ENCODE measurements at regions not wholly inside any gene's neighbourhood (a gene's known extent, or its start where the extent isn't known, plus 50 kb on each side); places are given as distances from the start of the nearest gene placed in this dataset.

GRCh38 chr2:19228181-19228593, 130.2 kb downstream of the OSR1 start:
- no peak overlapping the region for H3K4me3 ChIP-seq (ENCODE audit: low read depth, low read length)
- TF ChIP-seq, protein P1, sequence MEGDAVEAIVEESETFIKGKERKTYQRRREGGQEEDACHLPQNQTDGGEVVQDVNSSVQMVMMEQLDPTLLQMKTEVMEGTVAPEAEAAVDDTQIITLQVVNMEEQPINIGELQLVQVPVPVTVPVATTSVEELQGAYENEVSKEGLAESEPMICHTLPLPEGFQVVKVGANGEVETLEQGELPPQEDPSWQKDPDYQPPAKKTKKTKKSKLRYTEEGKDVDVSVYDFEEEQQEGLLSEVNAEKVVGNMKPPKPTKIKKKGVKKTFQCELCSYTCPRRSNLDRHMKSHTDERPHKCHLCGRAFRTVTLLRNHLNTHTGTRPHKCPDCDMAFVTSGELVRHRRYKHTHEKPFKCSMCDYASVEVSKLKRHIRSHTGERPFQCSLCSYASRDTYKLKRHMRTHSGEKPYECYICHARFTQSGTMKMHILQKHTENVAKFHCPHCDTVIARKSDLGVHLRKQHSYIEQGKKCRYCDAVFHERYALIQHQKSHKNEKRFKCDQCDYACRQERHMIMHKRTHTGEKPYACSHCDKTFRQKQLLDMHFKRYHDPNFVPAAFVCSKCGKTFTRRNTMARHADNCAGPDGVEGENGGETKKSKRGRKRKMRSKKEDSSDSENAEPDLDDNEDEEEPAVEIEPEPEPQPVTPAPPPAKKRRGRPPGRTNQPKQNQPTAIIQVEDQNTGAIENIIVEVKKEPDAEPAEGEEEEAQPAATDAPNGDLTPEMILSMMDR (IDR thresholded peaks at IDR 0.05; ENCODE audit: low read depth, low read length), result no peak

DNA sequence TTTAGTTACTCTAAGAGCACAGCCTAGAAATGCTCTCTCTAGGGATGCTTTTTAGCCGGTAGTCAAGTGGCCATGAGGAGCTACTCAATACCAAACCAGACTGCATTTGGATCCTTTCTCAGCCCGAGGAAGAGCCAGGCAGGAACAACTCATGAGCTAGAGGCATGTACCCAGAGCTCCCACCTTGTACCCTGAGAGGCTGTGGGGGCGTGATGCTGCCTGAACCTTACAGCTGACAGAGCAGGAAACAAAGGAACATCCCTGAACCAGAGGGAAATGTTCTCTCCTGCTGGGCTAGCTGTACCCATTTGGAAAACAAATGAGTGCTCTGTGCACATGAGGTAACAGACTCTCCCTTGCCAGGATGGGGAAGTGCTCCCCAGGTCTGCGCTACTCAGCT, 131.6 kb downstream of the OSR1 start:
- H3K4me3 ChIP-seq (ENCODE audit: low read depth, low read length), result no peak overlapping the region

GRCh38 chr2:19226386-19226785, 132.0 kb downstream of the OSR1 start:
- TF ChIP-seq, protein P1 (IDR thresholded peaks at IDR 0.05; ENCODE audit: low read depth, low read length), result no peak
- no peak overlapping the region for H3K4me3 ChIP-seq (ENCODE audit: low read depth, low read length)

More for the DNA sequence above, 131.6 kb downstream of the OSR1 start:
- TF ChIP-seq, protein P1 (IDR thresholded peaks at IDR 0.05; ENCODE audit: low read depth, low read length), result no peak

GRCh38 chr2:19225931-19226330, 132.5 kb downstream of the OSR1 start:
- no peak overlapping the region for H3K4me3 ChIP-seq (ENCODE audit: low read depth, low read length)
- TF ChIP-seq, protein P1 (IDR thresholded peaks at IDR 0.05; ENCODE audit: low read depth, low read length), result no peak

DNA sequence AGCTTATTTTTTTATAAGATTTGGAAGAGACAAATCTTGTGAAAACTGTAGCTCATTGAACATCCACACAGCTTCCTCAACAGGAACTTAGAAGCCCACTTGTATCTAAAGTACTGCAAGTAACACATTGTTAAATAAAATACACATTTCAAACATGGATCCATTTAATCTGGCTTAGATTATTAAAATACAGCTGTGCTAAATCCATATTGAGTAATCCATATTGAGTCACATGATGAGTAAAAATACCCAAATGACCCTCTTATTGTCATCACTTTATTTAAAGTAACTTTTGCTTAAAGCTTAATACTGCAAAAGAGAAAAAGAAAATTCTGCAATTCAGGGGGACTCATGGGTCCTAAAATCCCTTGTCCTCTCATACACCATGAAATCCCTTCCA, 133.3 kb downstream of the OSR1 start:
- no peak overlapping the region for H3K4me3 ChIP-seq (ENCODE audit: low read depth, low read length)

GRCh38 chr2:19224486-19224885, 133.9 kb downstream of the OSR1 start:
- no peak overlapping the region for H3K4me3 ChIP-seq (ENCODE audit: low read depth, low read length)
- TF ChIP-seq, protein P1 (IDR thresholded peaks at IDR 0.05; ENCODE audit: low read depth, low read length), result no peak

More for the DNA sequence above, 133.3 kb downstream of the OSR1 start:
- TF ChIP-seq, protein P1 (IDR thresholded peaks at IDR 0.05; ENCODE audit: low read depth, low read length), result no peak

DNA sequence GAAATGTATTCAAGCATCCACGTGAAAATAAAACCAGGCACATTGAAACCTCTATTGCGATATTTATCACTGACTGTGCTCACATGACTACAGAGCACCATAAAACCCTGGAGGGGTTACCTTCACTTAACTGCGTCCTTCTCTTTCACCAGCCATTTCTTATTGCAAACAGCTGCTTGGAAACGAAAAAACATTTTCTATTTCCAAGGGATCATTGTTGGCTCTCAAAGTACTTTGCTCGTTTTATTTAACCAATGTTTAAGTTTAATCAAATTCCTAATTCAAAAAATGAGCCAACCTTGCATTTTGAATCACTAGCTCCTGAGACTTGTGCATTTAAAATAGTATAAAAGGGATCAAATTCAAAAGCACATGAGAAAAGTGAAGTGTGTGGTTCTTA, 134.4 kb downstream of the OSR1 start:
- TF ChIP-seq, protein P1 (IDR thresholded peaks at IDR 0.05; ENCODE audit: low read depth, low read length), result no peak
- no peak overlapping the region for H3K4me3 ChIP-seq (ENCODE audit: low read depth, low read length)
